Cardiac septum (tissue), 1 donor: ENCODE measurements at regions not wholly inside any gene's neighbourhood (a gene's known extent, or its start where the extent isn't known, plus 50 kb on each side); places are given as distances from the start of the nearest gene placed in this dataset.
A peak's percentile ranks its signal among the peaks of the same experiment; 100 is the strongest.

ENCODE experiments used
- DNase-seq: peaks from one replicate; pipeline ENCODE4 v3.0.0-alpha.2; 2020; ENCODE audit warnings: low spot score
- intact Hi-C: fragments of 100-400 bp; cut with DNase I; formaldehyde crosslinking; loops from one replicate; pipeline ENCODE4 v1.14.0; 2022
- donor health status: DM: no; HTN: no; CAD: no.

- DNase-seq: peak; percentile 53
- intact Hi-C loops: no loop called here
These were observed 149.2 kb downstream of the RPS24 start for GRCh38 chr10:78182841-78183240.

- intact Hi-C loops: no loop called here
- no peak for DNase-seq
These were observed 151.4 kb downstream of the RPS24 start for GRCh38 chr10:78184851-78185692.

- DNase-seq: no peak
- intact Hi-C loops: no loop called here
These were observed 152.0 kb downstream of the RPS24 start for GRCh38 chr10:78185693-78186055.

GRCh38 chr10:78186572-78186971, 152.9 kb downstream of the RPS24 start:
- intact Hi-C loops: no loop called here
- no peak for DNase-seq

- intact Hi-C loops: no loop called here
- no peak for DNase-seq
These were observed 153.7 kb downstream of the RPS24 start for GRCh38 chr10:78187371-78187770.

- intact Hi-C loops: no loop called here
- DNase-seq: no peak
These were observed 154.8 kb downstream of the RPS24 start for GRCh38 chr10:78188446-78188845.

- intact Hi-C loops: no loop called here
- DNase-seq: no peak
These were observed 156.6 kb downstream of the RPS24 start for GRCh38 chr10:78190051-78190825.

GRCh38 chr10:78191301-78191700, 157.6 kb downstream of the RPS24 start:
- DNase-seq: no peak
- intact Hi-C loops: no loop called here

GRCh38 chr10:78193189-78193588, 159.5 kb downstream of the RPS24 start:
- intact Hi-C loops: no loop called here
- DNase-seq: no peak

GRCh38 chr10:78194050-78194449, 160.4 kb downstream of the RPS24 start:
- intact Hi-C loops: no loop called here
- no peak for DNase-seq

GRCh38 chr10:78194539-78195402, 161.1 kb downstream of the RPS24 start:
- DNase-seq: no peak
- intact Hi-C loops: no loop called here

- intact Hi-C loops: no loop called here
- DNase-seq: no peak
These were observed 162.7 kb downstream of the RPS24 start for GRCh38 chr10:78196396-78196795.

- DNase-seq: no peak
- intact Hi-C loops: no loop called here
These were observed 163.3 kb downstream of the RPS24 start for GRCh38 chr10:78196964-78197363.

- no peak for DNase-seq
- intact Hi-C loops: no loop called here
These were observed 164.1 kb downstream of the RPS24 start for GRCh38 chr10:78197628-78198272.

GRCh38 chr10:78199005-78199725, 165.5 kb downstream of the RPS24 start:
- no peak for DNase-seq
- intact Hi-C loops: no loop called here

GRCh38 chr10:78199759-78200158, 166.1 kb downstream of the RPS24 start:
- DNase-seq: no peak
- intact Hi-C loops: no loop called here

GRCh38 chr10:78200686-78201085, 167.0 kb downstream of the RPS24 start:
- intact Hi-C loops: no loop called here
- DNase-seq: no peak

GRCh38 chr10:78202386-78202785, 168.7 kb downstream of the RPS24 start:
- DNase-seq: no peak
- intact Hi-C loops: no loop called here
